ENCODE measurements at regions not wholly inside any gene's neighbourhood (a gene's known extent, or its start where the extent isn't known, plus 50 kb on each side); places are given as distances from the start of the nearest gene placed in this dataset.

GRCh38 chr10:10892290-10892875, 125.3 kb upstream of the CELF2 start:
- TF ChIP-seq, protein P1, sequence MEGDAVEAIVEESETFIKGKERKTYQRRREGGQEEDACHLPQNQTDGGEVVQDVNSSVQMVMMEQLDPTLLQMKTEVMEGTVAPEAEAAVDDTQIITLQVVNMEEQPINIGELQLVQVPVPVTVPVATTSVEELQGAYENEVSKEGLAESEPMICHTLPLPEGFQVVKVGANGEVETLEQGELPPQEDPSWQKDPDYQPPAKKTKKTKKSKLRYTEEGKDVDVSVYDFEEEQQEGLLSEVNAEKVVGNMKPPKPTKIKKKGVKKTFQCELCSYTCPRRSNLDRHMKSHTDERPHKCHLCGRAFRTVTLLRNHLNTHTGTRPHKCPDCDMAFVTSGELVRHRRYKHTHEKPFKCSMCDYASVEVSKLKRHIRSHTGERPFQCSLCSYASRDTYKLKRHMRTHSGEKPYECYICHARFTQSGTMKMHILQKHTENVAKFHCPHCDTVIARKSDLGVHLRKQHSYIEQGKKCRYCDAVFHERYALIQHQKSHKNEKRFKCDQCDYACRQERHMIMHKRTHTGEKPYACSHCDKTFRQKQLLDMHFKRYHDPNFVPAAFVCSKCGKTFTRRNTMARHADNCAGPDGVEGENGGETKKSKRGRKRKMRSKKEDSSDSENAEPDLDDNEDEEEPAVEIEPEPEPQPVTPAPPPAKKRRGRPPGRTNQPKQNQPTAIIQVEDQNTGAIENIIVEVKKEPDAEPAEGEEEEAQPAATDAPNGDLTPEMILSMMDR (IDR thresholded peaks at IDR 0.05): no peak
- TF ChIP-seq POLR2A (IDR thresholded peaks at IDR 0.05): no peak

Data from thyroid gland (tissue), 4 donors.